Osteoblast (primary cell): ENCODE measurements at regions not wholly inside any gene's neighbourhood (a gene's known extent, or its start where the extent isn't known, plus 50 kb on each side); places are given as distances from the start of the nearest gene placed in this dataset.

Experiments
- DNase-seq: peaks from one replicate; pipeline ENCODE4 v3.0.0; 2011; ENCODE audit warnings: low spot score, mixed read lengths; ENCODE audit not compliant: insufficient read length; ENCODE audit errors: missing footprints
- H2AFZ ChIP-seq: 2 replicates; pipeline ENCODE4 v1.6.0; 2011; ENCODE audit warnings: mild to moderate bottlenecking, low read length
- H3K27ac ChIP-seq: 2 replicates; pipeline ENCODE4 v1.5.1; 2011; ENCODE audit warnings: mild to moderate bottlenecking, low read depth, low read length, moderate library complexity
- H3K27me3 ChIP-seq: 2 replicates; pipeline ENCODE4 v1.6.0; 2012; ENCODE audit warnings: mild to moderate bottlenecking, control low read depth, inconsistent platforms, low read length, moderate library complexity; ENCODE audit not compliant: insufficient read depth
- H3K36me3 ChIP-seq: 2 replicates; pipeline ENCODE4 v1.5.1; 2011; ENCODE audit warnings: mild to moderate bottlenecking, low read length, control low read depth, moderate library complexity; ENCODE audit not compliant: insufficient read depth
- H3K4me1 ChIP-seq: 2 replicates; pipeline ENCODE4 v1.5.1; 2011; ENCODE audit warnings: mild to moderate bottlenecking, low read length, control low read depth, moderate library complexity; ENCODE audit not compliant: insufficient read depth
- H3K4me2 ChIP-seq: 2 replicates; pipeline ENCODE4 v1.6.0; 2011; ENCODE audit warnings: mild to moderate bottlenecking, low read length; ENCODE audit not compliant: insufficient read depth
- H3K4me3 ChIP-seq: fragments of 200-600 bp; sonication (generic); 3 replicates; pipeline ENCODE4 v1.5.1; 2012; ENCODE audit warnings: mild to moderate bottlenecking, low read length, inconsistent platforms; ENCODE audit not compliant: insufficient read depth
- H3K79me2 ChIP-seq: 2 replicates; pipeline ENCODE4 v1.6.0; 2012; ENCODE audit warnings: mild to moderate bottlenecking, low read length, control low read depth, inconsistent platforms; ENCODE audit not compliant: insufficient read depth
- H3K9me3 ChIP-seq: 2 replicates; pipeline ENCODE4 v1.5.1; 2011; ENCODE audit warnings: low read depth, low read length, control low read depth
- H4K20me1 ChIP-seq: 2 replicates; pipeline ENCODE4 v1.6.0; 2012; ENCODE audit warnings: mild to moderate bottlenecking, low read length, control low read depth; ENCODE audit not compliant: insufficient read depth
- CTCF ChIP-seq: IDR thresholded peaks from 2 replicates; pipeline ENCODE4 v1.5.1; 2011; ENCODE audit warnings: mild to moderate bottlenecking, low read depth, low read length, moderate library complexity; ENCODE audit errors: extremely low read depth

GRCh38 chrX:6446582-6446981 lies 88.3 kb downstream of the VCX3A start:
- no peak for DNase-seq
- Histone ChIP-seq H3K27ac (no peak overlapping the region), H2AFZ (no peak overlapping the region), H3K4me2 (no peak overlapping the region), H3K27me3 (no peaks in the 10 kb centered on the region), H3K79me2 (no peaks in the 10 kb centered on the region), H3K4me1 (no peaks in the 10 kb centered on the region), H3K36me3 (no peaks in the 10 kb centered on the region), H3K9me3 (no peaks in the 10 kb centered on the region), H3K4me3 (no peak overlapping the region), H4K20me1 (no peaks in the 10 kb centered on the region)
- TF ChIP-seq CTCF, result no peak

DNA sequence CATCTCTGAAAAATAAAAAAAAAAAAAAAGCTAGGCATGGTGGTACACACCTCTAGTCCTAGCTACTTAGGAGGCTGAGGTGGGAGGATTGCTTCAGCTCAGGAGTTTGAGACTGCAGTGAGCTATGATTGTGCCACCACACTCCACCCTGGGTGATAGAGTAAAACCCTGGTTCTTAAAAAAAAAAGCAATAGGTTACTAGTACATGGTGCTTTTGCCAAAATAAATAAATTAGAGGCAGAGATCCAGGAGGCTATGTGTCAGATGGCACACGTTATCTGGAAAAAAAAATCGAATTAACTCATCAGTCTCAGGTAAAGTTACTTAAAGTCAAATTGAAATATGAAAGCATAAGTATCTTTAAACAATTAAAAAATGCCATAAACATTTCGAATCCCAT lies 94.3 kb downstream of the VCX3A start:
- DNase-seq, result no peak
- H3K27ac ChIP-seq, result no peak overlapping the region
- H3K4me2 ChIP-seq, result no peak overlapping the region
- no peaks in the 10 kb centered on the region for H3K36me3 ChIP-seq
- no peak for TF ChIP-seq CTCF
- no peaks in the 10 kb centered on the region for H3K4me1 ChIP-seq
- H3K4me3 ChIP-seq, result no peak overlapping the region
- H3K9me3 ChIP-seq, result peaks cover 2% of the 10 kb centered on the region
- no peaks in the 10 kb centered on the region for H3K79me2 ChIP-seq
- no peaks in the 10 kb centered on the region for H4K20me1 ChIP-seq
- H3K27me3 ChIP-seq, result no peaks in the 10 kb centered on the region
- no peak overlapping the region for H2AFZ ChIP-seq

GRCh38 chrX:6432226-6432625 lies 102.7 kb downstream of the VCX3A start:
- H3K4me1 ChIP-seq, result no peaks in the 10 kb centered on the region
- no peaks in the 10 kb centered on the region for H3K79me2 ChIP-seq
- no peaks in the 10 kb centered on the region for H4K20me1 ChIP-seq
- H3K27ac ChIP-seq, result no peak overlapping the region
- no peak overlapping the region for H3K4me2 ChIP-seq
- no peak overlapping the region for H3K4me3 ChIP-seq
- H2AFZ ChIP-seq, result no peak overlapping the region
- H3K9me3 ChIP-seq, result peaks cover 2% of the 10 kb centered on the region
- no peaks in the 10 kb centered on the region for H3K36me3 ChIP-seq
- no peaks in the 10 kb centered on the region for H3K27me3 ChIP-seq
- no peak for DNase-seq
- no peak for TF ChIP-seq CTCF

DNA sequence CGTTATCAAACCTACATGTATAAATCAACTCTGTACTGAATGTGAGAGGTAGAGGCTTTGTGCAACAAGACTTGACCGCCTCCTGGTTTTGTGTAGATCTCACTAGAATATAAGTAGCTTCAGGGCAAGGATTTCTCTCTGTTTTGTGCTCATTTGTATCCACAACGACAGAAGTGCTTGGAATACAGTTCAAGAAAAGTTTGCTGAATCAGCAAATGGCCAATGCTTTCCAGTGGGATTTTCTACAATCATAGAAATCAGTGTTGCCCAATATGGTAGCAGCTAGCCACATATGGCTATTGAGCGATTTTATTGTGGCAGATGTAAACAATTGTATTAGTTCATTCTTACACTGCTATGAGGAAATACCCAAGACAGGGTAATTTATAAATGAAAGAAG lies 127.4 kb downstream of the VCX3A start:
- H3K36me3 ChIP-seq, result no peaks in the 10 kb centered on the region
- H3K9me3 ChIP-seq, result no peaks in the 10 kb centered on the region

More for the DNA sequence above, 127.4 kb downstream of the VCX3A start:
- Histone ChIP-seq H3K79me2 (no peaks in the 10 kb centered on the region), H3K4me1 (no peaks in the 10 kb centered on the region), H3K4me3 (no peak overlapping the region), H4K20me1 (no peaks in the 10 kb centered on the region), H2AFZ (no peak overlapping the region), H3K27ac (no peak overlapping the region), H3K27me3 (no peaks in the 10 kb centered on the region), H3K4me2 (no peak overlapping the region)
- DNase-seq, result no peak
- no peak for TF ChIP-seq CTCF
